IMR-90 (cell line): ENCODE measurements at regions not wholly inside any gene's neighbourhood (a gene's known extent, or its start where the extent isn't known, plus 50 kb on each side); places are given as distances from the start of the nearest gene placed in this dataset.

Source experiments
- ATAC-seq: fragments of 200-7000 bp; cut with Tn5 transposase; 2 replicates; pipeline ENCODE4 v1.9.1; 2020; ENCODE audit warnings: low read depth, mild to moderate bottlenecking, moderate library complexity
- BruUV-seq: library from RNA; stranded (reverse); fragments of 400-500 nt; replicated peaks from 2 replicates; lab custom pipeline; 2021; lab: Mats Ljungman, UMichigan
- CTCF ChIA-PET: fragments of 300-600 bp; formaldehyde crosslinking; extraction: SDS; loops from one replicate; lab custom pipeline; 2021; ENCODE audit warnings: antibody characterized with exemption; lab: Yijun Ruan, JAX
- POLR2A ChIA-PET: fragments of 300-600 bp; sonication (Branson Sonifier 250); formaldehyde crosslinking; loops from one replicate; lab custom pipeline; 2022; ENCODE audit warnings: antibody characterized with exemption; ENCODE audit not compliant: unreplicated experiment; lab: Charles Lee
- DNase-seq: peaks from one replicate; pipeline ENCODE4 v3.0.0; 2013
- H2AFZ ChIP-seq: replicated peaks from 2 replicates; pipeline ENCODE3; 2013; ENCODE audit warnings: low read length, mild to moderate bottlenecking; ENCODE audit not compliant: poor library complexity
- H2AK5ac ChIP-seq: 2 replicates; pipeline ENCODE4 v1.6.1; 2013; ENCODE audit warnings: low read depth, low read length, inconsistent platforms
- H2AK9ac ChIP-seq: replicated peaks from 2 replicates; pipeline ENCODE3; 2013; ENCODE audit warnings: mild to moderate bottlenecking, low read depth, low read length, moderate library complexity; ENCODE audit not compliant: poor library complexity
- H2BK120ac ChIP-seq: 2 replicates; pipeline ENCODE4 v1.6.1; 2013; ENCODE audit warnings: low read depth, low read length, inconsistent platforms
- H2BK15ac ChIP-seq: 3 replicates; pipeline ENCODE4 v1.6.1; 2013; ENCODE audit warnings: low read depth, low read length, inconsistent platforms
- H2BK20ac ChIP-seq: 2 replicates; pipeline ENCODE4 v1.6.1; 2013; ENCODE audit warnings: low read depth, mild to moderate bottlenecking, inconsistent platforms, low read length, moderate library complexity
- H2BK5ac ChIP-seq: 2 replicates; pipeline ENCODE4 v1.6.1; 2013; ENCODE audit warnings: mild to moderate bottlenecking, low read depth, low read length, inconsistent platforms; ENCODE audit not compliant: poor library complexity, severe bottlenecking
- H3K14ac ChIP-seq: replicated peaks from 2 replicates; pipeline ENCODE4 v1.6.1; 2013; ENCODE audit warnings: low read depth, low read length, inconsistent platforms
- H3K18ac ChIP-seq: 2 replicates; pipeline ENCODE4 v1.6.1; 2013; ENCODE audit warnings: low read depth, low read length, control low read depth
- H3K23ac ChIP-seq: 2 replicates; pipeline ENCODE4 v1.6.1; 2013; ENCODE audit warnings: low read depth, low read length, inconsistent platforms
- H3K27ac ChIP-seq: 2 replicates; pipeline ENCODE4 v1.5.1; 2013; ENCODE audit warnings: mild to moderate bottlenecking, control low read depth, low read length; ENCODE audit not compliant: insufficient read depth
- H3K27me3 ChIP-seq: 2 replicates; pipeline ENCODE4 v1.6.1; 2013; ENCODE audit warnings: low read length; ENCODE audit not compliant: control insufficient read depth, insufficient read depth
- H3K36me3 ChIP-seq: 2 replicates; pipeline ENCODE4 v1.6.1; 2013; ENCODE audit warnings: low read length, mixed read lengths; ENCODE audit not compliant: control insufficient read depth, insufficient read depth
- H3K4ac ChIP-seq: 2 replicates; pipeline ENCODE4 v1.6.1; 2013; ENCODE audit warnings: low read depth, low read length, inconsistent platforms
- H3K4me1 ChIP-seq: 2 replicates; pipeline ENCODE4 v1.6.1; 2013; ENCODE audit warnings: low read length, mixed read lengths; ENCODE audit not compliant: control insufficient read depth, insufficient read depth
- H3K4me2 ChIP-seq: 2 replicates; pipeline ENCODE4 v1.6.1; 2013; ENCODE audit warnings: low read depth, mild to moderate bottlenecking, control low read depth, low read length, moderate library complexity
- H3K4me3 ChIP-seq: 2 replicates; pipeline ENCODE4 v1.5.1; 2013; ENCODE audit warnings: low read depth, mild to moderate bottlenecking, control low read depth, low read length, moderate library complexity; ENCODE audit not compliant: insufficient read depth
- H3K56ac ChIP-seq: 2 replicates; pipeline ENCODE4 v1.6.1; 2013; ENCODE audit warnings: low read length, inconsistent platforms; ENCODE audit not compliant: insufficient read depth; ENCODE audit errors: extremely low read depth
- H3K79me1 ChIP-seq, 2 experiments: 2 replicates each; pipeline ENCODE4 v1.6.1; 2013; ENCODE audit warnings: low read length in 2 of 2, inconsistent platforms in 1 of 2, low read depth in 1 of 2
- H3K9ac ChIP-seq: 2 replicates; pipeline ENCODE4 v1.6.1; 2013; ENCODE audit warnings: low read depth, low read length, control low read depth
- H3K9me1 ChIP-seq: 2 replicates; pipeline ENCODE4 v1.6.1; 2013; ENCODE audit warnings: low read length, inconsistent platforms; ENCODE audit not compliant: insufficient read depth
- H3K9me3 ChIP-seq: 2 replicates; pipeline ENCODE4 v1.6.1; 2013; ENCODE audit warnings: low read length; ENCODE audit not compliant: control insufficient read depth, insufficient read depth
- H4K20me1 ChIP-seq: 2 replicates; pipeline ENCODE4 v1.6.1; 2013; ENCODE audit warnings: low read length, inconsistent platforms; ENCODE audit not compliant: insufficient read depth
- H4K5ac ChIP-seq: 2 replicates; pipeline ENCODE4 v1.6.1; 2013; ENCODE audit warnings: mild to moderate bottlenecking, low read depth, low read length, control low read depth
- H4K8ac ChIP-seq, 2 experiments: 2 replicates each; pipeline ENCODE4 v1.6.1; 2013; ENCODE audit warnings: low read depth in 2 of 2, low read length in 2 of 2, control low read depth in 1 of 2, inconsistent platforms in 1 of 2
- H4K91ac ChIP-seq: 2 replicates; pipeline ENCODE4 v1.6.1; 2013; ENCODE audit warnings: low read depth, low read length, inconsistent platforms; ENCODE audit not compliant: insufficient read depth
- BHLHE40 ChIP-seq: fragments of 150-350 bp; IDR thresholded peaks from 2 replicates; pipeline ENCODE4 v1.6.1; 2016; ENCODE audit warnings: mild to moderate bottlenecking, low read depth, low read length
- CEBPB ChIP-seq: IDR thresholded peaks from 2 replicates; pipeline ENCODE4 v1.6.1; 2012; ENCODE audit warnings: low read depth, low read length, improper control_type of control experiment
- CHD1 ChIP-seq: IDR thresholded peaks from 2 replicates; pipeline ENCODE4 v1.6.1; 2012; ENCODE audit warnings: low read depth, low read length, improper control_type of control experiment
- FOS ChIP-seq: fragments of 150-350 bp; IDR thresholded peaks from 2 replicates; pipeline ENCODE4 v1.6.1; 2016; ENCODE audit warnings: low read depth, low read length
- MAFK ChIP-seq: IDR thresholded peaks from 2 replicates; pipeline ENCODE4 v1.6.1; 2012; ENCODE audit warnings: low read depth, low read length, improper control_type of control experiment
- MAZ ChIP-seq: IDR thresholded peaks from 2 replicates; pipeline ENCODE4 v1.6.1; 2012; ENCODE audit warnings: low read depth, mild to moderate bottlenecking, low read length, improper control_type of control experiment, moderate library complexity, borderline replicate concordance
- MXI1 ChIP-seq: IDR thresholded peaks from 2 replicates; pipeline ENCODE4 v1.6.1; 2012; ENCODE audit warnings: low read depth, mild to moderate bottlenecking, low read length, moderate library complexity, borderline replicate concordance
- NFE2L2 ChIP-seq: fragments of 150-350 bp; IDR thresholded peaks from 2 replicates; pipeline ENCODE4 v1.6.1; 2016; ENCODE audit warnings: low read depth, mild to moderate bottlenecking, low read length
- POLR2A ChIP-seq: IDR thresholded peaks from 2 replicates; pipeline ENCODE4 v1.6.1; 2012; ENCODE audit warnings: mild to moderate bottlenecking, low read depth, low read length
- RAD21 ChIP-seq: IDR thresholded peaks from 2 replicates; pipeline ENCODE4 v1.6.1; 2012; ENCODE audit warnings: low read length, improper control_type of control experiment
- RCOR1 ChIP-seq: IDR thresholded peaks from 2 replicates; pipeline ENCODE4 v1.6.1; 2012; ENCODE audit warnings: mild to moderate bottlenecking, low read length, improper control_type of control experiment; ENCODE audit not compliant: insufficient replicate concordance
- RFX5 ChIP-seq: IDR thresholded peaks from 2 replicates; pipeline ENCODE4 v1.8.0; 2012; ENCODE audit warnings: low read depth, mild to moderate bottlenecking, low read length, moderate library complexity
- SMC3 ChIP-seq: fragments of 150-350 bp; IDR thresholded peaks from 2 replicates; pipeline ENCODE4 v1.6.1; 2016; ENCODE audit warnings: low read depth, mild to moderate bottlenecking, antibody characterized with exemption, low read length, moderate library complexity
- dilution Hi-C: fragments of 300-500 bp; cut with HindIII; formaldehyde crosslinking; loops from one replicate; pipeline ENCODE4 v1.14.3; 2018; ENCODE audit warnings: low sequenced_read_pairs; ENCODE audit not compliant: unreplicated experiment
- in situ Hi-C: fragments of 300-500 bp; cut with MboI; formaldehyde crosslinking; loops from 3 replicates; pipeline ENCODE4 v1.14.3; 2019; ENCODE audit warnings: low sequenced_read_pairs, inconsistent platforms, mixed read lengths
- intact Hi-C: fragments of 100-400 bp; cut with micrococcal nuclease; formaldehyde crosslinking; loops from 2 replicates; pipeline ENCODE4 v1.10.0; 2022
- TF ChIP-seq, protein P1 (sequence below): fragments of 150-350 bp; IDR thresholded peaks from 2 replicates; pipeline ENCODE4 v1.6.1; 2016; ENCODE audit warnings: low read depth, mild to moderate bottlenecking, low read length, moderate library complexity, borderline replicate concordance
- TF ChIP-seq, protein P2 (sequence below): fragments of 150-350 bp; IDR thresholded peaks from 2 replicates; pipeline ENCODE4 v1.6.1; 2017; ENCODE audit warnings: mild to moderate bottlenecking, antibody characterized with exemption, low read length, low read depth
- TF ChIP-seq, protein P3 (sequence below): conservative IDR thresholded peaks from 2 replicates; pipeline ENCODE4 v1.5.1; 2012; ENCODE audit warnings: mild to moderate bottlenecking, low read depth, low read length, improper control_type of control experiment

DNA sequence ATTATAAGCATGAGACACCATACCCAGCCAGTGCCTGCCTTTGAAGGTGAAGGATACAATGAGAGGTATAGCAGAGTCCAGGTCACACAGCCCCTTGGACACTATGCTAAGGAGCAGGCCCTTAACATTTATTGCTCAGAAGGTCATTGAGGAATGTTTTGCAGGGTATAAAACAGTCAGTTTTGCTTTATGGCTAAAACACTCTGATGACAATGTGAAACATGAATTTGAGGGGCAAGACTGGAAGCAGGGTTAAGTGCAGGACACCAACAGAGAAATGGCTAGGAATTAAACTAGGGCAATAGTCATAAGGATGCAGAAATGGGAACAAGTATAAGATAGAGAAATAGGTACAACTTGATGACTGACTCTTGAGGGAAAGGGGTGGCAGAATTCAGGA, 141.1 kb downstream of the METTL4 start:
- H3K14ac ChIP-seq = no peak overlapping the region
- no peak overlapping the region for H3K18ac ChIP-seq
- no peaks in the 10 kb centered on the region for H3K79me1 ChIP-seq
- CTCF ChIA-PET = no interaction called here
- peaks cover 1% of the 10 kb centered on the region; the same call in 1 of the 2 replicates for H3K4me1 ChIP-seq
- H3K4ac ChIP-seq = no peak overlapping the region
- no peak overlapping the region for H3K23ac ChIP-seq
- H3K9me3 ChIP-seq = peaks cover 3% of the 10 kb centered on the region; the same call in 1 of the 2 replicates
- H4K5ac ChIP-seq = no peak overlapping the region
- H2AK5ac ChIP-seq = no peak overlapping the region
- POLR2A ChIA-PET = no interaction called here
- H2AK9ac ChIP-seq = no peak overlapping the region
- H2BK20ac ChIP-seq = no peak overlapping the region
- H3K4me2 ChIP-seq = no peak overlapping the region
- no peak overlapping the region for H3K9ac ChIP-seq
- in situ Hi-C loops = no loop called here
- no peaks in the 10 kb centered on the region for H3K27me3 ChIP-seq
- no TSS peak for BruUV-seq
- no peak for DNase-seq
- no peak overlapping the region for H2AFZ ChIP-seq
- no peak overlapping the region for H3K56ac ChIP-seq
- no peak overlapping the region for H2BK15ac ChIP-seq
- H3K27ac ChIP-seq = no peak overlapping the region
- no peak overlapping the region for H2BK5ac ChIP-seq
- H3K36me3 ChIP-seq = no peaks in the 10 kb centered on the region
- H2BK120ac ChIP-seq = no peak overlapping the region
- no peak overlapping the region for H3K4me3 ChIP-seq
- 0 out of 2 replicates have a peak, but pooled peaks cover 3% of the 10 kb centered on the region for H3K9me1 ChIP-seq
- intact Hi-C loops = no loop called here
- no peak overlapping the region for H4K8ac ChIP-seq
- no peak for ATAC-seq
- dilution Hi-C loops = no loop called here
- H4K20me1 ChIP-seq = no peaks in the 10 kb centered on the region
- TF ChIP-seq CEBPB = no peak
- no peak for TF ChIP-seq MXI1
- TF ChIP-seq, protein P1, sequence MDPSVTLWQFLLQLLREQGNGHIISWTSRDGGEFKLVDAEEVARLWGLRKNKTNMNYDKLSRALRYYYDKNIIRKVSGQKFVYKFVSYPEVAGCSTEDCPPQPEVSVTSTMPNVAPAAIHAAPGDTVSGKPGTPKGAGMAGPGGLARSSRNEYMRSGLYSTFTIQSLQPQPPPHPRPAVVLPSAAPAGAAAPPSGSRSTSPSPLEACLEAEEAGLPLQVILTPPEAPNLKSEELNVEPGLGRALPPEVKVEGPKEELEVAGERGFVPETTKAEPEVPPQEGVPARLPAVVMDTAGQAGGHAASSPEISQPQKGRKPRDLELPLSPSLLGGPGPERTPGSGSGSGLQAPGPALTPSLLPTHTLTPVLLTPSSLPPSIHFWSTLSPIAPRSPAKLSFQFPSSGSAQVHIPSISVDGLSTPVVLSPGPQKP = no peak
- no peak for TF ChIP-seq SMC3
- TF ChIP-seq MAZ = no peak
- TF ChIP-seq, protein P2, sequence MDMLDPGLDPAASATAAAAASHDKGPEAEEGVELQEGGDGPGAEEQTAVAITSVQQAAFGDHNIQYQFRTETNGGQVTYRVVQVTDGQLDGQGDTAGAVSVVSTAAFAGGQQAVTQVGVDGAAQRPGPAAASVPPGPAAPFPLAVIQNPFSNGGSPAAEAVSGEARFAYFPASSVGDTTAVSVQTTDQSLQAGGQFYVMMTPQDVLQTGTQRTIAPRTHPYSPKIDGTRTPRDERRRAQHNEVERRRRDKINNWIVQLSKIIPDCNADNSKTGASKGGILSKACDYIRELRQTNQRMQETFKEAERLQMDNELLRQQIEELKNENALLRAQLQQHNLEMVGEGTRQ = no peak
- no peak for TF ChIP-seq MAFK
- no peak for TF ChIP-seq RCOR1
- no peak for TF ChIP-seq NFE2L2
- TF ChIP-seq RFX5 = no peak
- no peak for TF ChIP-seq RAD21
- no peak for TF ChIP-seq CHD1
- no peak for TF ChIP-seq POLR2A
- TF ChIP-seq FOS = no peak
- TF ChIP-seq, protein P3, sequence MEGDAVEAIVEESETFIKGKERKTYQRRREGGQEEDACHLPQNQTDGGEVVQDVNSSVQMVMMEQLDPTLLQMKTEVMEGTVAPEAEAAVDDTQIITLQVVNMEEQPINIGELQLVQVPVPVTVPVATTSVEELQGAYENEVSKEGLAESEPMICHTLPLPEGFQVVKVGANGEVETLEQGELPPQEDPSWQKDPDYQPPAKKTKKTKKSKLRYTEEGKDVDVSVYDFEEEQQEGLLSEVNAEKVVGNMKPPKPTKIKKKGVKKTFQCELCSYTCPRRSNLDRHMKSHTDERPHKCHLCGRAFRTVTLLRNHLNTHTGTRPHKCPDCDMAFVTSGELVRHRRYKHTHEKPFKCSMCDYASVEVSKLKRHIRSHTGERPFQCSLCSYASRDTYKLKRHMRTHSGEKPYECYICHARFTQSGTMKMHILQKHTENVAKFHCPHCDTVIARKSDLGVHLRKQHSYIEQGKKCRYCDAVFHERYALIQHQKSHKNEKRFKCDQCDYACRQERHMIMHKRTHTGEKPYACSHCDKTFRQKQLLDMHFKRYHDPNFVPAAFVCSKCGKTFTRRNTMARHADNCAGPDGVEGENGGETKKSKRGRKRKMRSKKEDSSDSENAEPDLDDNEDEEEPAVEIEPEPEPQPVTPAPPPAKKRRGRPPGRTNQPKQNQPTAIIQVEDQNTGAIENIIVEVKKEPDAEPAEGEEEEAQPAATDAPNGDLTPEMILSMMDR = no peak
- no peak for TF ChIP-seq BHLHE40
- no peak overlapping the region for H4K91ac ChIP-seq
